GM10266 (cell line): ENCODE measurements at regions not wholly inside any gene's neighbourhood (a gene's known extent, or its start where the extent isn't known, plus 50 kb on each side); places are given as distances from the start of the nearest gene placed in this dataset.
"Not testable (repeated sequence)": the region's sequence is repeated elsewhere in the genome, so short reads cannot be mapped to it uniquely, and the experiment has no call there.

Experiments
- DNase-seq: peaks from one replicate; pipeline ENCODE4 v3.0.0; 2012; ENCODE audit errors: extremely low spot score
- CTCF ChIP-seq: IDR thresholded peaks from 2 replicates; pipeline ENCODE4 v1.5.1; 2012; ENCODE audit warnings: mild to moderate bottlenecking, low read depth; ENCODE audit not compliant: control insufficient read depth, insufficient read depth; ENCODE audit errors: missing control alignments

GRCh38 chr3:175940243-175940642 lies 1081.1 kb downstream of the NAALADL2 start:
- TF ChIP-seq CTCF = no peak

GRCh38 chr3:175937367-175937766 lies 1078.2 kb downstream of the NAALADL2 start:
- not testable (repeated sequence) for DNase-seq

More at GRCh38 chr3:175940243-175940642, 1081.1 kb downstream of the NAALADL2 start:
- no peak for DNase-seq

- no peak for DNase-seq
- no peak for TF ChIP-seq CTCF
Measured at GRCh38 chr3:175932586-175932985, 1073.5 kb downstream of the NAALADL2 start.

GRCh38 chr3:175919133-175919532 lies 1060.0 kb downstream of the NAALADL2 start:
- TF ChIP-seq CTCF = no peak
- no peak for DNase-seq

GRCh38 chr3:175916191-175916934 lies 1057.2 kb downstream of the NAALADL2 start:
- no peak for DNase-seq
- TF ChIP-seq CTCF = no peak

GRCh38 chr3:175914785-175915184 lies 1055.7 kb downstream of the NAALADL2 start:
- DNase-seq = no peak
- TF ChIP-seq CTCF = no peak

- DNase-seq = no peak
- no peak for TF ChIP-seq CTCF
Measured at GRCh38 chr3:175913286-175913685, 1054.2 kb downstream of the NAALADL2 start.

GRCh38 chr3:175911937-175912336 lies 1052.8 kb downstream of the NAALADL2 start:
- no peak for DNase-seq
- TF ChIP-seq CTCF = no peak
